Thyroid gland (tissue), 4 donors: ENCODE measurements at regions not wholly inside any gene's neighbourhood (a gene's known extent, or its start where the extent isn't known, plus 50 kb on each side); places are given as distances from the start of the nearest gene placed in this dataset.
"Not testable (repeated sequence)": the region's sequence is repeated elsewhere in the genome, so short reads cannot be mapped to it uniquely, and the experiment has no call there.

Experiments used
- POLR2A ChIP-seq, 2 donors: fragments of 450-650 bp; IDR thresholded peaks; one replicate each; pipeline ENCODE4 v1.6.1; 2017; ENCODE audit warnings: antibody characterized with exemption in 2 of 2, mild to moderate bottlenecking in 2 of 2, moderate library complexity in 1 of 2
- TF ChIP-seq, protein P1 (sequence below), 6 experiments: fragments of 200-600 bp in 3 of 6; fragments of 450-650 bp in 3 of 6; sonication (generic) in 3 of 6; IDR thresholded peaks; one replicate each; pipeline ENCODE4 v1.5.1; 2016 to 2019; ENCODE audit warnings: antibody characterized with exemption in 6 of 6, mild to moderate bottlenecking in 2 of 6, inconsistent platforms in 1 of 6, moderate library complexity in 1 of 6

DNA sequence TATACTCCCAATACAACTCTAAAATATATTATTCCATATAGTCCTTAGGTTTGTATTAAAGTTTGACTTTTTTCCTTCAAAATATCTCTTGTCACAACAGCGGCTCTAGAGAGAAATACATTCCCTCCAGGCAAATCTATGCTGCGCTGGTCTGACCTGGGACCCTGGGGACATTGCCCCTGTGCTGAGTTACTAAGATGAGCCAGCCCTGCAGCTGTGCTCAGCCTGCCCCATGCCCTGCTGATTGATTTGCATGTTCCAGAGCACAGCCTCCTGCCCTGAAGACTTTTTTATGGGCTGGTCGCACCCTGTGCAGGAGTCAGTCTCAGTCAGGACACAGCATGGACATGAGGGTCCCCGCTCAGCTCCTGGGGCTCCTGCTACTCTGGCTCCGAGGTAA is 1170.7 kb downstream of the RPIA start:
- TF ChIP-seq, protein P1, sequence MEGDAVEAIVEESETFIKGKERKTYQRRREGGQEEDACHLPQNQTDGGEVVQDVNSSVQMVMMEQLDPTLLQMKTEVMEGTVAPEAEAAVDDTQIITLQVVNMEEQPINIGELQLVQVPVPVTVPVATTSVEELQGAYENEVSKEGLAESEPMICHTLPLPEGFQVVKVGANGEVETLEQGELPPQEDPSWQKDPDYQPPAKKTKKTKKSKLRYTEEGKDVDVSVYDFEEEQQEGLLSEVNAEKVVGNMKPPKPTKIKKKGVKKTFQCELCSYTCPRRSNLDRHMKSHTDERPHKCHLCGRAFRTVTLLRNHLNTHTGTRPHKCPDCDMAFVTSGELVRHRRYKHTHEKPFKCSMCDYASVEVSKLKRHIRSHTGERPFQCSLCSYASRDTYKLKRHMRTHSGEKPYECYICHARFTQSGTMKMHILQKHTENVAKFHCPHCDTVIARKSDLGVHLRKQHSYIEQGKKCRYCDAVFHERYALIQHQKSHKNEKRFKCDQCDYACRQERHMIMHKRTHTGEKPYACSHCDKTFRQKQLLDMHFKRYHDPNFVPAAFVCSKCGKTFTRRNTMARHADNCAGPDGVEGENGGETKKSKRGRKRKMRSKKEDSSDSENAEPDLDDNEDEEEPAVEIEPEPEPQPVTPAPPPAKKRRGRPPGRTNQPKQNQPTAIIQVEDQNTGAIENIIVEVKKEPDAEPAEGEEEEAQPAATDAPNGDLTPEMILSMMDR (IDR thresholded peaks at IDR 0.05), result not testable (repeated sequence)
- not testable (repeated sequence) for TF ChIP-seq POLR2A (IDR thresholded peaks at IDR 0.05)
